ENCODE measurements at regions not wholly inside any gene's neighbourhood (a gene's known extent, or its start where the extent isn't known, plus 50 kb on each side); places are given as distances from the start of the nearest gene placed in this dataset.

DNA sequence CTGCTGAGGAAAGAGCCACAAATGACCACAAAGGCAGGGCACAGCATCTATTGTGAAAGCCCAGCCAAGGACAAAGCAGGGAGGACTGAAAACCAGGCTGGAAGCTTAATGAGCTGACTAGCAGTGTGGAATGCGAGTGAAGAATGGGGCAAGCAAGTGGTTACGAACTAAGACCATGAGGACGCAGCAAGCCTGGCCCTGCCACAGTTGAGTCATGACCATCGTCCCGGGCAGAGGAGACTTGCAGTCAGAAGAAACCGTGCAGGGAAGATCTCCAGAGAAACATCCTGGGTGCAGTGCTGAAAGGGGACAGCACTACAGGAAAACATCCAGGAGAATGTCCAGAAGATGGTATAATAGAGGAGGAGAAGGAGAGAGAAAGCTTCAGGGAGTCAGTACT is 120.5 kb upstream of the GYPC start:
- TF ChIP-seq ZNF543 (CRISPR knock-in tag; IDR thresholded peaks at IDR 0.05): no peak
- TF ChIP-seq PHF8 (CRISPR knock-in tag; IDR thresholded peaks at IDR 0.05): no peak
- TF ChIP-seq RXRA (CRISPR knock-in tag; IDR thresholded peaks at IDR 0.05): no peak
- TF ChIP-seq RAD21 (CRISPR knock-in tag; IDR thresholded peaks at IDR 0.05): no peak

All from HepG2 (cell line).